ENCODE measurements at regions not wholly inside any gene's neighbourhood (a gene's known extent, or its start where the extent isn't known, plus 50 kb on each side); places are given as distances from the start of the nearest gene placed in this dataset.
"Not testable (repeated sequence)": the region's sequence is repeated elsewhere in the genome, so short reads cannot be mapped to it uniquely, and the experiment has no call there.

DNA sequence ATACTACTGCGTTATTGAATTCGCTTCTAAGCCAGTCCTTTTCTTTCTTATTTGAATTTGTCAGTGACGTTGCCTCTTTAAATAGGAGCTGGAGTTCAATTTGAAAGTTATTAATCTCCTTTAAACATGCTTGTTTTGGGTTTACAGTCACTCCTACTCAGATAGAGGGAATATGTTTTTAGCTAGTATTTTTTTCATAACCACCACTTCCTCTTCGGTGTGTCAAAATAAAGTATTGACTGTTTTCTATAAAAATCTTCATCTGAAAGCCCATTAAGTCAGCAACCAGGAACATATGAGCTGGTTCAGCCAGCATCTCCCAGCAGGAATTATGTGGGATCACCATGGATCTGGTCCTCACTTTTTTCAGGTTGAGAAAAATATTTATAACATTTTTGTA lies 772.9 kb downstream of the DIPK2A start:
- intact Hi-C loops (cut with micrococcal nuclease; ENCODE audit: unreplicated experiment), result no loop called here
- Histone ChIP-seq H3K4me3 (ENCODE audit: low read depth, low read length, poor library complexity, severe bottlenecking) (no peak overlapping the region), H3K4me1 (ENCODE audit: insufficient read depth, low read length, poor library complexity, severe bottlenecking) (no peaks in the 10 kb centered on the region), H3K36me3 (ENCODE audit: insufficient read depth, low read length, poor library complexity, severe bottlenecking) (no peaks in the 10 kb centered on the region), H3K27me3 (replicated peaks; ENCODE audit: insufficient read depth, low read depth, low read length, poor library complexity) (no peaks in the 10 kb centered on the region), H3K9me3 (ENCODE audit: low read depth, low read length, poor library complexity, severe bottlenecking) (no peaks in the 10 kb centered on the region), H3K27ac (ENCODE audit: low read depth, low read length, poor library complexity, severe bottlenecking) (no peak overlapping the region)
- DNase-seq (ENCODE audit: low spot score), result no peak
- ChIA-PET CTCF (no interaction called here), POLR2A (ENCODE audit: low non-redundant PET) (no interaction called here)
- no TSS peak for BruUV-seq (replicated peaks)
- TF ChIP-seq, protein P1, sequence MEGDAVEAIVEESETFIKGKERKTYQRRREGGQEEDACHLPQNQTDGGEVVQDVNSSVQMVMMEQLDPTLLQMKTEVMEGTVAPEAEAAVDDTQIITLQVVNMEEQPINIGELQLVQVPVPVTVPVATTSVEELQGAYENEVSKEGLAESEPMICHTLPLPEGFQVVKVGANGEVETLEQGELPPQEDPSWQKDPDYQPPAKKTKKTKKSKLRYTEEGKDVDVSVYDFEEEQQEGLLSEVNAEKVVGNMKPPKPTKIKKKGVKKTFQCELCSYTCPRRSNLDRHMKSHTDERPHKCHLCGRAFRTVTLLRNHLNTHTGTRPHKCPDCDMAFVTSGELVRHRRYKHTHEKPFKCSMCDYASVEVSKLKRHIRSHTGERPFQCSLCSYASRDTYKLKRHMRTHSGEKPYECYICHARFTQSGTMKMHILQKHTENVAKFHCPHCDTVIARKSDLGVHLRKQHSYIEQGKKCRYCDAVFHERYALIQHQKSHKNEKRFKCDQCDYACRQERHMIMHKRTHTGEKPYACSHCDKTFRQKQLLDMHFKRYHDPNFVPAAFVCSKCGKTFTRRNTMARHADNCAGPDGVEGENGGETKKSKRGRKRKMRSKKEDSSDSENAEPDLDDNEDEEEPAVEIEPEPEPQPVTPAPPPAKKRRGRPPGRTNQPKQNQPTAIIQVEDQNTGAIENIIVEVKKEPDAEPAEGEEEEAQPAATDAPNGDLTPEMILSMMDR (conservative IDR thresholded peaks at IDR 0.05; ENCODE audit: low read depth, low read length), result no peak
- no peak for TF ChIP-seq EZH2 (IDR thresholded peaks at IDR 0.05; ENCODE audit: borderline replicate concordance, low read depth, low read length, poor library complexity, severe bottlenecking)

DNA sequence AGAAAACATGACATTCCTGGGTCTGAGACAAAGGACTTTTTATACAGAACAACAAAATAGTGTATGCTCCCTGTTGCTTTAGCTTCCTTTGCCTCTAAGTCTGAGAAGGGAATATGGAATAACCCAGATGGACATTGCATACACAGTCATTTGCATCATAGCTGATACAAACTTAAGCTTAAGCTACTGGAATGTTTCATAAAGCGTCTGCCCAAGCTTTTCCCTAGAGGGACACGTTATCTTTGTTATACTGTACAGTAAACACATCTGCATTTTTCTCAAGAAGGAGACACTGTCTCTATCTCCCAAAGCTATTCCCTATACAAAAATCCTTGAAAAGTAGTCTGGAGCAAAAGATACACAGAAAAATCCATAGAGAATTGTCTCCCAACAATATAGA lies 775.0 kb downstream of the DIPK2A start:
- Histone ChIP-seq H3K27ac (ENCODE audit: low read depth, low read length, poor library complexity, severe bottlenecking) (no peak overlapping the region), H3K4me1 (ENCODE audit: insufficient read depth, low read length, poor library complexity, severe bottlenecking) (no peaks in the 10 kb centered on the region), H3K4me3 (ENCODE audit: low read depth, low read length, poor library complexity, severe bottlenecking) (no peak overlapping the region), H3K9me3 (ENCODE audit: low read depth, low read length, poor library complexity, severe bottlenecking) (no peaks in the 10 kb centered on the region), H3K36me3 (ENCODE audit: insufficient read depth, low read length, poor library complexity, severe bottlenecking) (no peaks in the 10 kb centered on the region), H3K27me3 (replicated peaks; ENCODE audit: insufficient read depth, low read depth, low read length, poor library complexity) (no peaks in the 10 kb centered on the region)
- ChIA-PET POLR2A (ENCODE audit: low non-redundant PET) (no interaction called here), CTCF (no interaction called here)
- no TSS peak for BruUV-seq (replicated peaks)
- DNase-seq (ENCODE audit: low spot score), result no peak
- intact Hi-C loops (cut with micrococcal nuclease; ENCODE audit: unreplicated experiment), result no loop called here
- TF ChIP-seq EZH2 (IDR thresholded peaks at IDR 0.05; ENCODE audit: borderline replicate concordance, low read depth, low read length, poor library complexity, severe bottlenecking), result no peak
- TF ChIP-seq, protein P1 (conservative IDR thresholded peaks at IDR 0.05; ENCODE audit: low read depth, low read length), result no peak

DNA sequence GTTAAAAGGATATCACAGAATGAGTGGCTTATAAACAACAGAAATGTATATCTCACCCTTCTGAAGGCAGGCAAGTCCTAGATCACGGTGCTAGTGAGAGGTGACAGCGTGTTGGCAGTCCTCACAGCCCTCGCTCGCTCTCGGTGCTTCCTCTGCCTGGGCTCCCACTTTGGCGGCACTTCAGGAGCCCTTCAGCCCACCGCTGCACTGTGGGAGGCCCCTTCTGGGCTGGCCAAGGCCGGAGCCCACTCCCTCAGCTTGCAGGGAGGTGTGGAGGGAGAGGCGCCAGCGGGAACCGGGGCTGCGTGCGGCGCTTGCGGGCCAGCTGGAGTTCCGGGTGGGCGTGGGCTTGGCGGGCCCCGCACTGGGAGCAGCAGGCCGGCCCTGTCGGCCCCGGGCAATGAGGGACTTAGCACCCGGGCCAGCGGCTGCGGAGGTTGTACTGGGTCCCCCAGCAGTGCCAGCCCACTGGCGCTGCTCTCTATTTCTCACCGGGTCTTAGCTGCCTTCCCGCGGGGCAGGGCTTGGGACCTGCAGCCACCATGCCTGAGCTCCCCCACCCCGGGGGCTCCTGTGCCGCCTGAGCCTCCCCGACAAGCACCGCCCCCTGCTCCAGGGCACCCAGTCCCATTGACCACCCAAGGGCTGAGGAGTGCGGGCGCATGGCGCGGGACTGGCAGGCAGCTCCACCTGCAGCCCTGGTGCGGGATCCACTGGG lies 778.1 kb downstream of the DIPK2A start:
- intact Hi-C loops (cut with micrococcal nuclease; ENCODE audit: unreplicated experiment); H3K27ac ChIP-seq (ENCODE audit: low read depth, low read length, poor library complexity, severe bottlenecking); POLR2A ChIA-PET (ENCODE audit: low non-redundant PET); H3K36me3 ChIP-seq (ENCODE audit: insufficient read depth, low read length, poor library complexity, severe bottlenecking); CTCF ChIA-PET; H3K4me3 ChIP-seq (ENCODE audit: low read depth, low read length, poor library complexity, severe bottlenecking); DNase-seq (ENCODE audit: low spot score); BruUV-seq (replicated peaks); H3K9me3 ChIP-seq (ENCODE audit: low read depth, low read length, poor library complexity, severe bottlenecking); H3K27me3 ChIP-seq (replicated peaks; ENCODE audit: insufficient read depth, low read depth, low read length, poor library complexity); H3K4me1 ChIP-seq (ENCODE audit: insufficient read depth, low read length, poor library complexity, severe bottlenecking): not testable (repeated sequence)

Data from A673 (cell line).